Gastroesophageal sphincter (tissue), 4 donors: ENCODE measurements at regions not wholly inside any gene's neighbourhood (a gene's known extent, or its start where the extent isn't known, plus 50 kb on each side); places are given as distances from the start of the nearest gene placed in this dataset.

Experiments
- ATAC-seq: fragments of 150-250 bp; one replicate; pipeline ENCODE4 v1.9.1; 2016; ENCODE audit warnings: mild to moderate bottlenecking, moderate library complexity
- H3K27ac ChIP-seq, 4 donors: fragments of 200-600 bp; sonication (generic) in 3 of 4; 1 replicate in 3 of 4; 2 replicates in 1 of 4; pipeline ENCODE4 v1.5.1; 2016 to 2019
- H3K27me3 ChIP-seq: fragments of 200-600 bp; sonication (generic); one replicate; pipeline ENCODE4 v1.5.1; 2019
- H3K36me3 ChIP-seq, 2 donors: fragments of 200-600 bp; sonication (generic); one replicate each; pipeline ENCODE4 v1.5.1; 2019; ENCODE audit warnings: control low read depth in 1 of 2
- H3K4me1 ChIP-seq, 3 donors: fragments of 200-600 bp; sonication (generic); 1 replicate in 2 of 3; 2 replicates in 1 of 3; pipeline ENCODE4 v1.5.1; 2016 to 2019; ENCODE audit warnings: control low read depth in 2 of 3
- H3K4me3 ChIP-seq, 2 donors: fragments of 200-600 bp; sonication (generic); one replicate each; pipeline ENCODE4 v1.5.1; 2019; ENCODE audit warnings: mild to moderate bottlenecking in 1 of 2, moderate library complexity in 1 of 2
- H3K9me3 ChIP-seq, 3 donors: fragments of 200-600 bp; sonication (generic); one replicate each; pipeline ENCODE4 v1.5.1; 2017 to 2019; ENCODE audit warnings: control low read depth in 2 of 3
- CTCF ChIP-seq, 4 experiments: fragments of 200-600 bp in 2 of 4; fragments of 450-650 bp in 2 of 4; sonication (generic) in 1 of 4; IDR thresholded peaks; one replicate each; pipeline ENCODE4 v1.5.1; 2017 to 2019; ENCODE audit warnings: antibody characterized with exemption in 4 of 4, mild to moderate bottlenecking in 2 of 4, moderate library complexity in 2 of 4
- EP300 ChIP-seq: sonication (generic); formaldehyde crosslinking; IDR thresholded peaks from one replicate; pipeline ENCODE4 v1.6.1; 2017; ENCODE audit warnings: antibody characterized with exemption, mild to moderate bottlenecking
- POLR2A ChIP-seq, 2 donors: fragments of 450-650 bp; IDR thresholded peaks; one replicate each; pipeline ENCODE4 v1.6.1; 2017; ENCODE audit warnings: antibody characterized with exemption in 2 of 2, mild to moderate bottlenecking in 2 of 2, moderate library complexity in 1 of 2
- POLR2AphosphoS5 ChIP-seq: sonication (generic); formaldehyde crosslinking; IDR thresholded peaks from one replicate; pipeline ENCODE4 v1.6.1; 2017; ENCODE audit warnings: antibody characterized with exemption
- WGBS, 2 donors: methylation state at CpG; one replicate each; pipeline ENCODE4 v1.1.5; 2018; ENCODE audit warnings: low coverage in 1 of 2; 5-methylcytosine and 5-hydroxymethylcytosine counted together

- ATAC-seq, result no peak
- Histone ChIP-seq H3K27me3 (no peaks in the 10 kb centered on the region), H3K4me3 (peak overlapping the region in 1 of 2 donors; percentile 84), H3K4me1 (peaks cover 0 to 18% (median 4%) of the 10 kb centered on the region in 3 donors), H3K27ac (peak overlapping the region in 2 of 4 donors; percentile 86 to 89), H3K9me3 (no peaks in the 10 kb centered on the region), H3K36me3 (no peaks in the 10 kb centered on the region)
- TF ChIP-seq EP300 (no peak), CTCF (IDR thresholded peaks at IDR 0.05) (no peak), POLR2AphosphoS5 (no peak), POLR2A (IDR thresholded peaks at IDR 0.05) (no peak)
- 66 to 89% methylated on average over 7 to 9 of the region's 10 CpGs for WGBS, 2 donors
Observed at GRCh38 chr6:14210077-14210476, 92.5 kb downstream of the CD83 start.

- TF ChIP-seq EP300 (no peak), POLR2AphosphoS5 (peak; percentile 37), POLR2A (IDR thresholded peaks at IDR 0.05) (peak; percentile 38 to 45), CTCF (IDR thresholded peaks at IDR 0.05) (peak; percentile 60 to 100 (median 86))
- H3K27ac ChIP-seq, result peak overlapping the region; percentile 43 to 89 (median 84)
Observed at GRCh38 chr6:14210663-14211561, 93.3 kb downstream of the CD83 start.

GRCh38 chr6:14211562-14211942 is 94.0 kb downstream of the CD83 start:
- Histone ChIP-seq H3K27ac (peak overlapping the region; percentile 43 to 89 (median 84)), H3K4me1 (peaks cover 0 to 18% (median 4%) of the 10 kb centered on the region in 3 donors), H3K36me3 (no peaks in the 10 kb centered on the region), H3K4me3 (peak overlapping the region; percentile 60 to 84), H3K9me3 (no peaks in the 10 kb centered on the region), H3K27me3 (no peaks in the 10 kb centered on the region)
- TF ChIP-seq POLR2A (IDR thresholded peaks at IDR 0.05) (no peak), CTCF (IDR thresholded peaks at IDR 0.05) (no peak)
- 0 to 19% methylated on average over 3 to 8 of the region's 20 CpGs for WGBS, 2 donors
- no peak for ATAC-seq

More at GRCh38 chr6:14210663-14211561, 93.3 kb downstream of the CD83 start:
- Histone ChIP-seq H3K4me3 (peak overlapping the region; percentile 60 to 84), H3K4me1 (peaks cover 0 to 18% (median 4%) of the 10 kb centered on the region in 3 donors), H3K36me3 (no peaks in the 10 kb centered on the region), H3K9me3 (no peaks in the 10 kb centered on the region), H3K27me3 (no peaks in the 10 kb centered on the region)
- peak; percentile 97 for ATAC-seq
- WGBS, 2 donors, result 0 to 6% methylated on average over 1 to 7 of the region's 100 CpGs

- no peaks in the 10 kb centered on the region for H3K9me3 ChIP-seq
- WGBS, 2 donors, result 63% methylated on average over 6 of the region's 8 CpGs; no CpG with 5 or more reads in 1 of the 2 donors
- ATAC-seq, result no peak
- peak overlapping the region in 1 of 2 donors; percentile 84 for H3K4me3 ChIP-seq
- H3K27ac ChIP-seq, result peak overlapping the region in 1 of 4 donors; percentile 86
- peaks cover 0 to 18% (median 4%) of the 10 kb centered on the region in 3 donors for H3K4me1 ChIP-seq
- H3K36me3 ChIP-seq, result no peaks in the 10 kb centered on the region
- TF ChIP-seq POLR2A (IDR thresholded peaks at IDR 0.05), result no peak
- TF ChIP-seq EP300, result no peak
- TF ChIP-seq CTCF (IDR thresholded peaks at IDR 0.05), result no peak
- no peak for TF ChIP-seq POLR2AphosphoS5
- no peaks in the 10 kb centered on the region for H3K27me3 ChIP-seq
Observed at GRCh38 chr6:14212020-14212419, 94.4 kb downstream of the CD83 start.
